ENCODE measurements at regions not wholly inside any gene's neighbourhood (a gene's known extent, or its start where the extent isn't known, plus 50 kb on each side); places are given as distances from the start of the nearest gene placed in this dataset.
"Not testable (repeated sequence)": the region's sequence is repeated elsewhere in the genome, so short reads cannot be mapped to it uniquely, and the experiment has no call there.

DNA sequence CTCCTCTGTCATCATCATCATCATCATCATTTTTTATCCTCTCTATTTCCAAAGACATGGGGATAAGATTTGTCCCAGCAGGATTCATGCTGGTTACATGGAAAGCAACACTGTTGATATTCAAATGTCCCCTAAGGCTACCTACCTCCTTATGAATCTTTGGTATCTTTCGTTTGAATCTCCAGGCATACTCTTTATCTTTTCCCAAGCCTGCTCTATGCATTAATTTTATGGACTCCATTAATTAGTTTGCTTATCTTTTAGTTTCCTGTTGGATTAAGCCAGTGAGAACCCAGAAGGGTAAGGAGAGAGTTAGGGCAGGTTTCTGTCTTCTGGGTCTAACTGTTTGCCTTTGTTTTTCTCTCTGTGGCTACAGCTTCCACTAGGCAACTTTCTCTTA lies 129.6 kb upstream of the GOT2 start:
- H3K27ac Mint-ChIP-seq, result no peak overlapping the region
- TF ChIP-seq, protein P1, sequence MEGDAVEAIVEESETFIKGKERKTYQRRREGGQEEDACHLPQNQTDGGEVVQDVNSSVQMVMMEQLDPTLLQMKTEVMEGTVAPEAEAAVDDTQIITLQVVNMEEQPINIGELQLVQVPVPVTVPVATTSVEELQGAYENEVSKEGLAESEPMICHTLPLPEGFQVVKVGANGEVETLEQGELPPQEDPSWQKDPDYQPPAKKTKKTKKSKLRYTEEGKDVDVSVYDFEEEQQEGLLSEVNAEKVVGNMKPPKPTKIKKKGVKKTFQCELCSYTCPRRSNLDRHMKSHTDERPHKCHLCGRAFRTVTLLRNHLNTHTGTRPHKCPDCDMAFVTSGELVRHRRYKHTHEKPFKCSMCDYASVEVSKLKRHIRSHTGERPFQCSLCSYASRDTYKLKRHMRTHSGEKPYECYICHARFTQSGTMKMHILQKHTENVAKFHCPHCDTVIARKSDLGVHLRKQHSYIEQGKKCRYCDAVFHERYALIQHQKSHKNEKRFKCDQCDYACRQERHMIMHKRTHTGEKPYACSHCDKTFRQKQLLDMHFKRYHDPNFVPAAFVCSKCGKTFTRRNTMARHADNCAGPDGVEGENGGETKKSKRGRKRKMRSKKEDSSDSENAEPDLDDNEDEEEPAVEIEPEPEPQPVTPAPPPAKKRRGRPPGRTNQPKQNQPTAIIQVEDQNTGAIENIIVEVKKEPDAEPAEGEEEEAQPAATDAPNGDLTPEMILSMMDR (IDR thresholded peaks at IDR 0.05), result no peak
- no peaks in the 10 kb centered on the region for H3K36me3 Mint-ChIP-seq (ENCODE audit: low read depth)
- H3K4me1 Mint-ChIP-seq (ENCODE audit: low read depth), result no peaks in the 10 kb centered on the region
- no peak overlapping the region for H3K4me3 Mint-ChIP-seq
- no peak for DNase-seq
- H3K27me3 Mint-ChIP-seq (ENCODE audit: insufficient read depth), result peaks cover 6% of the 10 kb centered on the region
- no peaks in the 10 kb centered on the region for H3K9me3 Mint-ChIP-seq

DNA sequence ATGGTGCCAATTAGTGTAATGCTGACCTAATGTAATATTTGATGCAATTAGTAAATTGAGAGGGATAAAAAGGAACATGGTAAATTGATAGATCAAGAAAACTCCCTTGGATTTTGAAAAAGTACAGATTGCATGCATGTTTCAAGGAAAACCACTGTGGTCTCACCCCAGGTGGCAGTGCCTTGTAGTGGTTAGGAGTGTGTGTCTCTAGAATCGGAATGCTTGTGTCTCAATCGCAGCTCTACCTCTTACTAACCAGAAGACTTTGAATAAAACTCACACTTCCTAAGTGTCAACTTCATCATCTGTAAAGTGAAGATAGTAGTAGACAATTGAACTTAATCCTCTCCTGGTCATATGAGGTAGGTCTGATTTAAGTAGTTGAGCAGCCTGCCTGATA lies 128.9 kb upstream of the GOT2 start:
- no peaks in the 10 kb centered on the region for H3K9me3 Mint-ChIP-seq
- H3K4me3 Mint-ChIP-seq, result no peak overlapping the region
- TF ChIP-seq, protein P1 (IDR thresholded peaks at IDR 0.05), result no peak
- H3K27me3 Mint-ChIP-seq (ENCODE audit: insufficient read depth), result peaks cover 5% of the 10 kb centered on the region
- H3K4me1 Mint-ChIP-seq (ENCODE audit: low read depth), result no peaks in the 10 kb centered on the region
- H3K36me3 Mint-ChIP-seq (ENCODE audit: low read depth), result no peaks in the 10 kb centered on the region
- H3K27ac Mint-ChIP-seq, result no peak overlapping the region
- DNase-seq, result no peak

DNA sequence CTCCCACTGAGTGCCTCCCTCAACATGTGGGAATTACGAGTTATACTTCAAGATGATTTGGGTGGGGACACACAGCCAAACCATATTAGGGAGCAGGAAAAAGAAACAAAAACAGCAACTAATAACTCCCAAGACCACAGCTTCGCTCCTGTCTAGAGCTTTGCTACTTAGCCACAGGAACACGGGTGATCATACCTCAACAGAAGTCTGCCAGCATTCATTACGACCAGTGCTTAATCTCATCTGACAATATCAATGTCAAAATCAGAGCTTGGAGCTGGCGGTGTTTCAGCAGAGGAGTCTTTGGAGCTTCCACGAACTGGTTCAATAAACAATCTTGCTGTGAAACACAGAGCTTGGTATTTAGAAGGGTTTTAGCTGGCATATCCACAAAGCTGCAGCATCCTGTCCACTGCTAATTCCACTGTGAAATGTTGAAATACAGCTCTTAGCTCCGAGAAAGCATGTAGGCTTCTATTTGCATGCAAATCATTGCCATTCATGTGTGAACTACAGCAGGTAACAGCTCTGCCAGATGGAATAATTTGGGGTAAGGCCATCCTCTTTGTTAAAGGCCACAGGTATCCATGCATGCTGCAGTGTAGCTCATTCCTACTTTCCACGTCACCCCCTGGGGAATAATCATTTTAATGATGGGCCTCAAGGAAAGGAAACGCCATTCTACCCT lies 128.4 kb upstream of the GOT2 start:
- no peaks in the 10 kb centered on the region for H3K4me1 Mint-ChIP-seq (ENCODE audit: low read depth)
- no peaks in the 10 kb centered on the region for H3K36me3 Mint-ChIP-seq (ENCODE audit: low read depth)
- H3K27ac Mint-ChIP-seq, result no peak overlapping the region
- H3K9me3 Mint-ChIP-seq, result no peaks in the 10 kb centered on the region; the same call in 1 of the 2 replicates
- no peak overlapping the region for H3K4me3 Mint-ChIP-seq
- no peak for DNase-seq
- peaks cover 5% of the 10 kb centered on the region for H3K27me3 Mint-ChIP-seq (ENCODE audit: insufficient read depth)
- TF ChIP-seq, protein P1 (IDR thresholded peaks at IDR 0.05), result no peak

DNA sequence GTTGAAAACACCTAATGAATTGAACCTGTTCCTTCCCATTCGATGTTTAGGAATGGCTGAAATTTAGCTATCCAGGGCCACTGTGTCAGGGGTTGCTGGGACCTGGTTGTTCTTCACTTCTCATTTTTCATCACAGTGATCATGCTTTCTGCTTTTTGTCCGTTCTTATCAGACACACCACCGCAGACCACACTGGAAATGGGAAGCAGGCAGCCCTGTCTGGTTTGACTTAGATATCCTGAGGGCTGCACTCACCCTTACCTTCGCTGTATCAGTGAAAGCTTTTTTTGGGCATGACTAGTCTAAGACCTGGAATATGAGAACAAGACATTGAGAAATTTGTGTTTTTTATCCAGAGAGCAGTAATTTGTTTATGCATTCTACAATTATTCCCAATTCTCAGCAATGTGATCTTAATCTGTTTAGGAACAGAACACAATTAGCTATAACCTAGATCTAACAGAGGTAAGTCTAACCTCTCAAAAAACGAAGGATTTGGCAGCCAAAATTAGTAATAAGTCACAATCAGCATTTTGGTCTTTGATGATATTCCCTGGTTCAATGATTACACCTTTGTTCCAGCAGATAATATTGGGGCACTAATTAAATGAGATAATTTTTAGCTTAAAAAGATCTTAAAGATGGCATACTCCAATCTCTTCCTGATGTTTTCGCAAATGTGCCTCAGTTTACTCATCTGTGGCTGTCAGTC lies 126.0 kb upstream of the GOT2 start:
- peaks cover 5% of the 10 kb centered on the region for H3K27me3 Mint-ChIP-seq (ENCODE audit: insufficient read depth)
- no peak overlapping the region for H3K27ac Mint-ChIP-seq
- no peaks in the 10 kb centered on the region for H3K36me3 Mint-ChIP-seq (ENCODE audit: low read depth)
- H3K4me1 Mint-ChIP-seq (ENCODE audit: low read depth), result no peaks in the 10 kb centered on the region
- DNase-seq, result no peak
- TF ChIP-seq, protein P1 (IDR thresholded peaks at IDR 0.05), result no peak
- H3K4me3 Mint-ChIP-seq, result no peak overlapping the region
- H3K9me3 Mint-ChIP-seq, result no peaks in the 10 kb centered on the region; the same call in 1 of the 2 replicates

DNA sequence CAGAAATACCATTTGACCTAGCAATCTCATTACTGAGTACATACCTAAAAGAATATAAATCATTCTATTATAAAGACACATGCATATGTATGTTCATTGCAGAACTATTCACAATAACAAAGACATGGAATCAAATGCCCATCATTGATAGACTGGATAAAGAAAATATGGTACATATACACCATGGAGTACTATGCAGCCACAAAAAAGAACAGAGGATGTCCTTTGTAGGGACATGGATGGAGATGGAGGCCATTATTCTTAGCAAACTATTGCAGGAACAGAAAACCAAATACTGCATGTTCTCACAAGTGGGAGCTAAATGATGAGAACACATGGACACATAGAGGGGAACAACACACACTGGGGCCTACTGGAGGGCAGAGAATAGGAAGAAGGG lies 124.5 kb upstream of the GOT2 start:
- DNase-seq, H3K9me3 Mint-ChIP-seq: not testable (repeated sequence)

DNA sequence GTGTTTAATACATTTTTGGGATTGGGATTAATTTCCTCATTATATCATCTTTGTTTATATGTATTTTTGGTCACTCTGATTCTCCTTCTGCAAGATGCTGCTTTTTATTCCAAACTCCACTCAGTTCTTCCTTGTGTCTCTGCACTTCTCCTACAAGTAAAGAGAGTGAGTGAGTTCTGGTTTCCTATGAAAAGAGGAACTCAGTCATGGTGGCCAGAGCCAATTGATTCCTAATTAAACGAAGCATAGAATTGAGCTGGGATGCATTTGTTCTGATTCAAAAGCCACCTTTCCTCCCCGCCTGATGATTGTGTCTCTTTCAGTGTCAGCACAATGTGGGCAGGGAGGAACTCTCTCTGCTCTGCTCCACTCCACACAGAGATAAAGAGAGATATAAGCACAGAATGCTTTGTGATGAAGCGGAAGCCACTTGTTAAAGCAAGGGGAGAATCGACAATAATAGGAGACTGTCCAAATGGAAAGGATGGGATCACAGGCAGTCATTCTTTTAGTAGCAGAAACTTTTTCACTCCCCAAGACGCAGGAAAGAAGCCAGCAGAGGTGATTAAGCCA lies 121.3 kb upstream of the GOT2 start:
- H3K4me1 Mint-ChIP-seq (ENCODE audit: low read depth), result no peaks in the 10 kb centered on the region
- TF ChIP-seq, protein P1 (IDR thresholded peaks at IDR 0.05), result no peak
- no peaks in the 10 kb centered on the region; the same call in 1 of the 2 replicates for H3K9me3 Mint-ChIP-seq
- no peak for DNase-seq
- H3K36me3 Mint-ChIP-seq (ENCODE audit: low read depth), result no peaks in the 10 kb centered on the region
- no peak overlapping the region for H3K4me3 Mint-ChIP-seq
- peaks cover 2% of the 10 kb centered on the region for H3K27me3 Mint-ChIP-seq (ENCODE audit: insufficient read depth)
- H3K27ac Mint-ChIP-seq, result no peak overlapping the region

More for the DNA sequence above, 124.5 kb upstream of the GOT2 start:
- H3K36me3 Mint-ChIP-seq (ENCODE audit: low read depth); H3K27me3 Mint-ChIP-seq (ENCODE audit: insufficient read depth); H3K4me1 Mint-ChIP-seq (ENCODE audit: low read depth); H3K4me3 Mint-ChIP-seq; H3K27ac Mint-ChIP-seq: not testable (repeated sequence)
